BLaER1 (cell line): ENCODE measurements at regions not wholly inside any gene's neighbourhood (a gene's known extent, or its start where the extent isn't known, plus 50 kb on each side); places are given as distances from the start of the nearest gene placed in this dataset.

ENCODE experiments used
- H3K27ac ChIP-seq: shearing (Covaris generic); formaldehyde crosslinking; 2 replicates; pipeline ENCODE4 v1.8.1; 2022
- H3K27me3 ChIP-seq: shearing (Covaris generic); formaldehyde crosslinking; 2 replicates; pipeline ENCODE4 v1.8.1; 2022
- H3K36me3 ChIP-seq: shearing (Covaris generic); formaldehyde crosslinking; 2 replicates; pipeline ENCODE4 v1.8.1; 2022
- H3K4me1 ChIP-seq: shearing (Covaris generic); formaldehyde crosslinking; 2 replicates; pipeline ENCODE4 v1.8.1; 2022
- H3K4me2 ChIP-seq: shearing (Covaris generic); formaldehyde crosslinking; 2 replicates; pipeline ENCODE4 v1.8.1; 2022
- H3K4me3 ChIP-seq: shearing (Covaris generic); formaldehyde crosslinking; 2 replicates; pipeline ENCODE4 v1.8.1; 2022
- H3K9ac ChIP-seq: shearing (Covaris generic); formaldehyde crosslinking; 2 replicates; pipeline ENCODE4 v1.8.1; 2022
- H3K9me3 ChIP-seq: shearing (Covaris generic); formaldehyde crosslinking; 2 replicates; pipeline ENCODE4 v1.8.1; 2022
- H4K20me1 ChIP-seq: shearing (Covaris generic); formaldehyde crosslinking; 2 replicates; pipeline ENCODE4 v1.8.1; 2022
- Cebpa-rat ChIP-seq: shearing (Covaris generic); IDR thresholded peaks from 2 replicates; pipeline ENCODE4 v1.8.1; 2022

DNA sequence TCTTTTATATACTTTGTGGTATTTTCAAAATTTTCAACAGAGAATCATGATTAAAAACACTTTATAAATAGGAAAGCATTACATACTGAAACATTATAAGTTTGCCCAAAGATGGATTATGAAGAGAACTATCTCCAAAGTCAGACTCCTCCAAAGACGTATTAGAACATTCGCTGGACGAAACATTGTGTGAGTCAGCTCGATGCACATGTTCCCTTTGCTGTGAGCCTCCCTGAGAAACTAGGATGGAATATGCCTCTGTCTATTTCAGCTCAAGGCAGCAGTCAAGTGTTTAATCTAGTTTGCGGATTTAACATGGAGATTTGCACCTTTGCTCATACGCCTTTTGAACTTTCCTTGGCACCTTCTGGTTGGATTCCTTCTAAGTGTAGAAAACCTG lies 92.2 kb upstream of the NCKAP5 start:
- H3K4me3 ChIP-seq: no peak overlapping the region
- no peak overlapping the region for H3K9ac ChIP-seq
- no peaks in the 10 kb centered on the region for H3K9me3 ChIP-seq
- no peak overlapping the region for H3K4me2 ChIP-seq
- no peak for TF ChIP-seq Cebpa-rat
- H3K36me3 ChIP-seq: no peaks in the 10 kb centered on the region
- no peak overlapping the region for H3K27ac ChIP-seq
- H3K27me3 ChIP-seq: no peaks in the 10 kb centered on the region
- no peaks in the 10 kb centered on the region for H4K20me1 ChIP-seq
- no peaks in the 10 kb centered on the region for H3K4me1 ChIP-seq

DNA sequence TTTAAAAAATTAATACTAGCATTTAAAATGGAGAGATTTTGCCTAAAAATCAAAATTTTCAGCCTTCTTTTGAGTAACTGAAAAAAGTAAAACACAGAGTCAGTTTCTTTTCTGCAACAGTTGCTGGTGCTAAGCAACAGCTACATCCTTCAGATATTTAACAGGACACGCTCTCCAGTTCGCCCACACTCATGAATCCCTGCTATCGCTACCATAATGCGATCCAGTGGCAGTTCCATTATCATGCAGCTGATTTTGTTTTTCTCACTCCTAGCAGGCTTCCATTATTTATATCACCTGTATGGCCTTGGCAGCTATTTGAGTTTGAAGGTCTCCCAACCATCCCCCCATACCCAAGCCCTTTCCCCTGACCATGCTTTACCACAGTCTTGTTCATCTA lies 93.1 kb upstream of the NCKAP5 start:
- Histone ChIP-seq H3K4me1 (no peaks in the 10 kb centered on the region), H3K4me2 (no peak overlapping the region), H3K4me3 (no peak overlapping the region), H3K27ac (no peak overlapping the region), H3K36me3 (no peaks in the 10 kb centered on the region), H3K9ac (no peak overlapping the region), H3K27me3 (no peaks in the 10 kb centered on the region), H3K9me3 (no peaks in the 10 kb centered on the region), H4K20me1 (no peaks in the 10 kb centered on the region)
- no peak for TF ChIP-seq Cebpa-rat

DNA sequence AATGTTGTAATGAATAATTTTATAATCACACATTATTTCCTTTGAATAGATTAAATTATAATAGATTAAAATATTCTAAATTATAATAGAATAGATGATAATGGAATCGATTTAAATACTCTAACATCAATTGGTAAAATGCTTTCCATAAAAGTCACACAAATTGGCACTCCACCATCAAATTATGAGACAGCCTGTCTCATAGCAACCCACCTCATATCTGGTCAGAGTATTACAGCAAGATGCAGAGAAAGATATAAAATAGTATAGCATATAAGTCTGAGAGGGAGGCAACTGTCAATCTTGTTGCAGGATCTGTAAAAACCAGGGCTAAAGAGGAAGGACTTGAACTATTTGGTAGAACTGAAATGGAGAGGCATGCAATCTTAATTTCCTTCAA lies 98.4 kb upstream of the NCKAP5 start:
- no peaks in the 10 kb centered on the region for H3K36me3 ChIP-seq
- H3K27me3 ChIP-seq: no peaks in the 10 kb centered on the region
- no peak overlapping the region for H3K4me3 ChIP-seq
- no peak overlapping the region for H3K27ac ChIP-seq
- no peaks in the 10 kb centered on the region for H3K4me1 ChIP-seq
- TF ChIP-seq Cebpa-rat: no peak
- H3K9ac ChIP-seq: no peak overlapping the region
- H3K4me2 ChIP-seq: no peak overlapping the region
- 0 out of 2 replicates have a peak, but pooled peaks cover 10% of the 10 kb centered on the region for H3K9me3 ChIP-seq
- H4K20me1 ChIP-seq: no peaks in the 10 kb centered on the region

DNA sequence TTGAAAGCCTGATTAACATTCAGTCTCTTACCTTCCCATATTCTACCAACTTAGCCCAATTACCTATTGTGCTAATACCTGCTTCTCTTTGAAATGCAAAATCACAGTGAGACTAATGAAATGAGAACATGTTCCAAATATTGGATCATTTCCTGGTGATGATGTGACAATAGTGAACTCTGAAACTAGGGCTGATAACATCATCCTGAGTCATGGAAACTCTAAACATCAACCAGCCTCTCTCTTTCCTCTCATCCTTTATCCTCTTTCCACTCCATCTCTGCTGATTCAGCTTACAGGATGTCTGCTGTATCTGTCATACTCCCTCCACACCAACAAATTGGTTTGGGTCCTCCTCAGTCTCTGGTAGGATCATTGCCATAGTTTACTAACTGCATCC lies 98.8 kb upstream of the NCKAP5 start:
- Histone ChIP-seq H3K27me3 (no peaks in the 10 kb centered on the region), H3K4me1 (no peaks in the 10 kb centered on the region), H4K20me1 (no peaks in the 10 kb centered on the region), H3K9ac (no peak overlapping the region), H3K9me3 (0 out of 2 replicates have a peak, but pooled peaks cover 10% of the 10 kb centered on the region), H3K4me2 (no peak overlapping the region), H3K27ac (no peak overlapping the region), H3K4me3 (no peak overlapping the region), H3K36me3 (no peaks in the 10 kb centered on the region)
- TF ChIP-seq Cebpa-rat: no peak

DNA sequence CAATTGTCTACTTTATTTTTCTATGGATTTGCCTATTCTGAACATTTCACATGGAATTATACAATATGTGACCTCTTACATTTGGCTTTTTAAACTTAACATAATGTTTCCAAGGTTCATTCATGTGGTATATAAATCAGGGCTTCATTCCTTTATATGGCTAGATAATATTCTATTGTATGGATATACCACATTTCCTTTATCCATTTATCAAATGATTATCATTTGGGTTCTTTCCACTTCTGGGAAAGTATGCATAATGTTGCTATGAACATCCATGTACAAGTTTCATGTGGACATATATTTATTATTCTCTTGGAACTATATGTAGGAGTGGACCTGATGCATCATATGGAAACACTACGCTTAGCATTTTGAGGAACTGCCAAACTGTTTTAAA lies 99.7 kb upstream of the NCKAP5 start:
- H3K4me2 ChIP-seq: no peak overlapping the region
- no peaks in the 10 kb centered on the region for H3K36me3 ChIP-seq
- no peaks in the 10 kb centered on the region for H4K20me1 ChIP-seq
- H3K27me3 ChIP-seq: no peaks in the 10 kb centered on the region
- no peak overlapping the region for H3K4me3 ChIP-seq
- H3K9ac ChIP-seq: no peak overlapping the region
- no peak for TF ChIP-seq Cebpa-rat
- no peak overlapping the region for H3K27ac ChIP-seq
- no peaks in the 10 kb centered on the region for H3K4me1 ChIP-seq
- H3K9me3 ChIP-seq: 0 out of 2 replicates have a peak, but pooled peaks cover 10% of the 10 kb centered on the region

DNA sequence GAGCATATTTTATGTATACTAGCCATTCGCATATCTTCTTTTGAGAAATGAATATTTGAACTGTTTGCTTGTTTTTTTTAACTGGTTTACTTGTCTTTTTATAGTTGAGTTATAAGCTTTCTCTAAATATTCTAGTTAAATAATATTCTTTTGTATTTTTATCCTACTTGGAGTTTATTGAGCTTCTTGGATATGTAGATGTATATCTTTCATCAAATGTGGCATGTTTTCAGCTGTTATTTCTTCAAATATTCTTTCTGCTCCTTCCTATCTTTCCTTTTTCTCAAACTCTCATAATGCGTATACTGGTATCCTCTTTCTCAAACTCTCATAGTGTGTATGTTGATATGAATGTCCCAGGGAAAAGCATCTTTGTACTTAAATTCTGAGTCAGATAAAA lies 100.3 kb upstream of the NCKAP5 start:
- H3K4me2 ChIP-seq: no peak overlapping the region
- H3K9ac ChIP-seq: no peak overlapping the region
- no peaks in the 10 kb centered on the region for H3K4me1 ChIP-seq
- H3K27me3 ChIP-seq: no peaks in the 10 kb centered on the region
- 0 out of 2 replicates have a peak, but pooled peaks cover 10% of the 10 kb centered on the region for H3K9me3 ChIP-seq
- no peak overlapping the region for H3K27ac ChIP-seq
- H3K36me3 ChIP-seq: no peaks in the 10 kb centered on the region
- H3K4me3 ChIP-seq: no peak overlapping the region
- TF ChIP-seq Cebpa-rat: no peak
- no peaks in the 10 kb centered on the region for H4K20me1 ChIP-seq

DNA sequence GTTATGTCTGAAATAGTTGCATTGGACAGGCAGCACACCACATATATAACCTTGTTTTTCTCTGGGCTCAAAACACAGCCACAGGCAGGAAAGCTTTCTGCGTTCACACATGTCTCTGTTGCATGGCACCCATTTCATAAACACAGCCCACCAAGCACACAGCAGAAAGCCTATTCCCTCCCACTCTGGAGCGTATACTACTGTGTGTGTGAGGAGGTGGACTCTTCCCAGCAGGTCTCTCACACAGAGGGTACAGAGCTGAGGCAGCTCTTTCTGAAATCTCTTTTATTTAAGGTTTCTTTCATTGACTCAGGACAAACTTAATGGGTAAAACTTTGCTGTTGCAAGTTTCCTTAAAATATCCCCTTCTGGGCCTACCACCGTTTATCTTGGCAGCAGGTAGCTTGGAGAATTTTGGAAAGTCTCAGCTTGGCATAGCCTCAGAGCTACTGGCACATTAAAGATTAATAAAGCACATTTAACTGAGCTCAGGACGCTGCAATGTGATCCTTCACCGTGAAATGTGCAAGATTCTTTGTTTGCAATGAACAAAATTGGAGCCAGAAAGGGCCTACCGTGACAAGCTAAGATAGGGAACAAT lies 105.1 kb upstream of the NCKAP5 start:
- H3K27ac ChIP-seq: no peak overlapping the region
- H3K9ac ChIP-seq: no peak overlapping the region
- H3K4me1 ChIP-seq: no peaks in the 10 kb centered on the region
- TF ChIP-seq Cebpa-rat: no peak
- H3K36me3 ChIP-seq: no peaks in the 10 kb centered on the region
- H3K4me2 ChIP-seq: no peak overlapping the region
- H3K27me3 ChIP-seq: no peaks in the 10 kb centered on the region
- no peak overlapping the region for H3K4me3 ChIP-seq
- H3K9me3 ChIP-seq: 0 out of 2 replicates have a peak, but pooled peaks cover 4% of the 10 kb centered on the region
- no peaks in the 10 kb centered on the region for H4K20me1 ChIP-seq

DNA sequence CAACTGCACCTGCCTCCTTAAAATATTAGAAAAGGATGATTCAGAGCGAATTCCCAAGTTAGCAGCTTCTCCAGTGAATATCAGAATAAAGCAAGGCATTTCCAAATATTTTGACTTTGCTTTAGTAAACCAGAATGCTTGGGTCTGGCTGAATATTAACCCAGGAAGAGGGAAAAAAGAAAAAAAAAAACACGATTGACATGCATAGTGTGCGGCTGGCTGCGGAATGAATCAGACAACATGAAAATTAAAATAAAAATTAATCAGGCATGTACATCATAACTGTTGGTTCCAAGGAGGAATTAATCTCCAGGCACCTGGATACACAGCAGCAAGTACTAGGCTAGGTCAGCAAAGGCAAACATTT lies 105.8 kb upstream of the NCKAP5 start:
- 0 out of 2 replicates have a peak, but pooled peaks cover 2% of the 10 kb centered on the region for H3K9me3 ChIP-seq
- no peaks in the 10 kb centered on the region for H4K20me1 ChIP-seq
- H3K27ac ChIP-seq: no peak overlapping the region
- no peak overlapping the region for H3K4me3 ChIP-seq
- H3K9ac ChIP-seq: no peak overlapping the region
- H3K4me2 ChIP-seq: no peak overlapping the region
- no peaks in the 10 kb centered on the region for H3K36me3 ChIP-seq
- no peaks in the 10 kb centered on the region for H3K4me1 ChIP-seq
- TF ChIP-seq Cebpa-rat: no peak
- no peaks in the 10 kb centered on the region for H3K27me3 ChIP-seq

DNA sequence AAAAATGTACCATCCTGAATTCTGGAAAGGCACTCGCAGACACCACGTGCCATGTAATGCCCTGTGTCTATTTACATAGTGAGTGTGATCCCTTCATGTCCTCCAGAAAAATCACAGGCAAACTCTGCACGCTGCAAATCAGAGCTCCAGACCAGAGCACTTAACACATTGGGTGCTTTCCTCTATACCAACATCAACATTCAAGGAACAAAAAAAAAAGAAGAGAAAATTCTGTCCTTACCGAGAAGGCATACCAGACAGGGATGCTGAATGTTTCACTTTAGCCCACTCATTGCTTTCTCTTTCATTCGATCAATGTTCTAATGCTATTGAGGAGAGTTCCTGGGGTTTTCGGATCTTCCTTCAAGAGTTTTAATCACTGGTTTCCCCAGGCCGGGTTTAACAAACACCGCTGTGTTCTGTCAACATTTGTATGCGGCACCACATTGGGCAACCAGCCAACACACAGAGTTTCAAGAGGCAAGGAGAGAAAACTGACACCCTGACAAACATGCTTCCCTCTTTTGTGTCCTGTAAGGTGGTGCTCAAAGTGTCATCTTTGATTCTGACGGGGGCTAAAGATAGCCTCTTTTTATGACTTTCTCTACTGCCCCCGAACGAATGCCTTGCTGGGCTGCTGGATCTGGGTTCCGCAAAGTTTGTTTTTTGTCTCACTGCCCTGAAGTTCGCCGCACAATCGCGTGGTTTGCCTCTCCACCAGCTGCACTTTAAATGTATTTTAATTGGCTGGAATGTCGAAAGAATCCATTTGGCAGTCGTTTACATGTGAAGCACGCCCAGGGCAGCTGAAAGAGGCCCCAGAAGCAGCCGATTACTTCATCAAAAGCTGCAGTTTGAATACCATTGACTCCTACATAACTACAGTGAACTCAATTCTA lies 106.4 kb upstream of the NCKAP5 start:
- Histone ChIP-seq H3K9me3 (no peaks in the 10 kb centered on the region), H3K9ac (no peak overlapping the region), H3K36me3 (no peaks in the 10 kb centered on the region), H3K27me3 (no peaks in the 10 kb centered on the region), H3K4me1 (no peaks in the 10 kb centered on the region), H3K4me2 (no peak overlapping the region), H3K27ac (no peak overlapping the region), H3K4me3 (no peak overlapping the region), H4K20me1 (no peaks in the 10 kb centered on the region)
- TF ChIP-seq Cebpa-rat: no peak

DNA sequence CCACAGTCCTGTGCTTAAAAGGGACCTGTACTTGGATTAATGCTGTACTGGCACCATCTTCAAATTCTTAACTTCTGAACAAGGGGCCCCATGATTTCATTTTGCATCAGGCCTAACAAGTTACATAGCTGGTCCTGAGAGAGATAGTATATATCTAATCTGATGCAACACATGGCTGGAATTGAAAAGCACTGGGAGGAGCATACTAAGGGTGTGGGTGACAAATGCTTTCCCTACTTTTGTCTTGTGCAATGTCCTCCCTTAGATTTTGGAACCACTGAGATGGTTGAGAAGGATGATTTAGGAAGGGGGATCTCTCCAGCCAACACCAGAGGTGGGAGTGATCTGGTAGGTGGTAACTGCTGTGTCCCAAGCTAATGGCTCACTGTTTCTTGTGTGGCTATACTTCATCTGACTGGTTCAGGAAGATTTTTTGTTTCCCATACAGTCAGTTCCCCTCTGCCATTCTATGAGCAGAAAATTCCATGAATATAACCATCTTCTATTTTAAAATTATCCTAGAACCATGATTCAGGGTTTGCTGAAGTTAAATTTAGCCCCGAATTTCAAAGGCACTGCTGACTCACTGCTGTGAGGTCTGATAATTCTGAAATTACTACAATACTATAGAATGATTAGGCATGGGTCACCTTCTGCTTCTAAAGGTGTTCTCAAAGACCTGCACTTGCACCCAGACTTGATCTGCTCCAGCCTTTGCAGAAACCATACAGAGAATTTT lies 108.3 kb upstream of the NCKAP5 start:
- no peak overlapping the region for H3K4me2 ChIP-seq
- no peaks in the 10 kb centered on the region for H4K20me1 ChIP-seq
- no peaks in the 10 kb centered on the region for H3K9me3 ChIP-seq
- H3K27ac ChIP-seq: no peak overlapping the region
- H3K36me3 ChIP-seq: no peaks in the 10 kb centered on the region
- no peak overlapping the region for H3K4me3 ChIP-seq
- H3K4me1 ChIP-seq: no peaks in the 10 kb centered on the region
- no peaks in the 10 kb centered on the region for H3K27me3 ChIP-seq
- TF ChIP-seq Cebpa-rat: no peak
- H3K9ac ChIP-seq: no peak overlapping the region
